ENCODE measurements at regions not wholly inside any gene's neighbourhood (a gene's known extent, or its start where the extent isn't known, plus 50 kb on each side); places are given as distances from the start of the nearest gene placed in this dataset.

GRCh38 chr1:219340796-219341195 is 167.1 kb downstream of the LYPLAL1 start:
- H3K36me3 Mint-ChIP-seq = peaks cover 0 to under 1% of the 10 kb centered on the region in 2 donors
- H3K27ac ChIP-seq (ENCODE audit: low read depth, low read length) = no peak overlapping the region
- H3K27me3 ChIP-seq (ENCODE audit: insufficient read depth, low read length) = no peaks in the 10 kb centered on the region
- no peak overlapping the region for H3K27ac Mint-ChIP-seq
- POLR2A ChIA-PET (ENCODE audit: partially characterized antibody) = no interaction called here
- no peaks in the 10 kb centered on the region for H3K4me1 Mint-ChIP-seq
- H3K4me3 ChIP-seq (ENCODE audit: low read length in 2 of 2) = no peak overlapping the region
- H3K27me3 Mint-ChIP-seq = peaks cover 0 to 3% of the 10 kb centered on the region in 2 donors
- no peaks in the 10 kb centered on the region for H3K36me3 ChIP-seq (ENCODE audit: insufficient read depth, low read length)
- H3K9me3 Mint-ChIP-seq = peaks cover 2 to 19% (median 9%) of the 10 kb centered on the region in 8 donors
- CTCF ChIA-PET (ENCODE audit: partially characterized antibody) = no interaction called here
- DNase-seq = no peak
- peaks cover 0 to 2% of the 10 kb centered on the region in 2 donors for H3K9me3 ChIP-seq (ENCODE audit: control insufficient read depth in 1 of 2, low read length in 2 of 2)
- H3K4me1 ChIP-seq (ENCODE audit: insufficient read depth, low read length) = no peaks in the 10 kb centered on the region
- intact Hi-C loops (cut with micrococcal nuclease) = no loop called here
- H3K4me3 Mint-ChIP-seq = no peak overlapping the region

- Mint-ChIP-seq H3K36me3 (no peaks in the 10 kb centered on the region), H3K27ac (no peak overlapping the region), H3K9me3 (peaks cover 0 to 7% (median 4%) of the 10 kb centered on the region in 8 donors), H3K27me3 (peaks cover 0 to 2% of the 10 kb centered on the region in 2 donors), H3K4me3 (no peak overlapping the region), H3K4me1 (no peaks in the 10 kb centered on the region)
- POLR2A ChIA-PET (ENCODE audit: partially characterized antibody) = no interaction called here
- H3K27me3 ChIP-seq (ENCODE audit: insufficient read depth, low read length) = no peaks in the 10 kb centered on the region
- H3K4me1 ChIP-seq (ENCODE audit: insufficient read depth, low read length) = no peaks in the 10 kb centered on the region
- DNase-seq = no peak
- no peak overlapping the region for H3K4me3 ChIP-seq (ENCODE audit: low read length in 2 of 2)
- H3K9me3 ChIP-seq (ENCODE audit: control insufficient read depth in 1 of 2, low read length in 2 of 2) = no peaks in the 10 kb centered on the region
- H3K27ac ChIP-seq (ENCODE audit: low read depth, low read length) = no peak overlapping the region
- intact Hi-C loops (cut with micrococcal nuclease) = no loop called here
- CTCF ChIA-PET (ENCODE audit: partially characterized antibody) = no interaction called here
- no peaks in the 10 kb centered on the region for H3K36me3 ChIP-seq (ENCODE audit: insufficient read depth, low read length)
These were observed 165.8 kb downstream of the LYPLAL1 start for GRCh38 chr1:219339466-219339865.

- no peak overlapping the region for H3K27ac ChIP-seq (ENCODE audit: low read depth, low read length)
- H3K27me3 ChIP-seq (ENCODE audit: insufficient read depth, low read length) = no peaks in the 10 kb centered on the region
- Mint-ChIP-seq H3K36me3 (no peaks in the 10 kb centered on the region), H3K9me3 (peaks cover 0 to 5% (median 0%) of the 10 kb centered on the region in 8 donors), H3K27ac (no peak overlapping the region), H3K27me3 (no peaks in the 10 kb centered on the region), H3K4me3 (no peak overlapping the region), H3K4me1 (no peaks in the 10 kb centered on the region)
- intact Hi-C loops (cut with micrococcal nuclease) = no loop called here
- ChIA-PET CTCF (ENCODE audit: partially characterized antibody) (no interaction called here), POLR2A (ENCODE audit: partially characterized antibody) (no interaction called here)
- no peaks in the 10 kb centered on the region for H3K36me3 ChIP-seq (ENCODE audit: insufficient read depth, low read length)
- no peak for DNase-seq
- H3K4me1 ChIP-seq (ENCODE audit: insufficient read depth, low read length) = no peaks in the 10 kb centered on the region
- H3K4me3 ChIP-seq (ENCODE audit: low read length in 2 of 2) = no peak overlapping the region
- H3K9me3 ChIP-seq (ENCODE audit: control insufficient read depth in 1 of 2, low read length in 2 of 2) = no peaks in the 10 kb centered on the region
These were observed 163.9 kb downstream of the LYPLAL1 start for GRCh38 chr1:219337588-219337987.

GRCh38 chr1:219333626-219334025 is 159.9 kb downstream of the LYPLAL1 start:
- Histone ChIP-seq H3K27me3 (ENCODE audit: insufficient read depth, low read length) (no peaks in the 10 kb centered on the region), H3K4me1 (ENCODE audit: insufficient read depth, low read length) (no peaks in the 10 kb centered on the region), H3K36me3 (ENCODE audit: insufficient read depth, low read length) (no peaks in the 10 kb centered on the region), H3K27ac (ENCODE audit: low read depth, low read length) (no peak overlapping the region), H3K9me3 (ENCODE audit: control insufficient read depth in 1 of 2, low read length in 2 of 2) (no peaks in the 10 kb centered on the region), H3K4me3 (ENCODE audit: low read length in 2 of 2) (no peak overlapping the region)
- peaks cover 0 to 7% (median 0%) of the 10 kb centered on the region in 8 donors for H3K9me3 Mint-ChIP-seq
- no peaks in the 10 kb centered on the region for H3K27me3 Mint-ChIP-seq
- intact Hi-C loops (cut with micrococcal nuclease) = no loop called here
- no peak overlapping the region for H3K4me3 Mint-ChIP-seq
- CTCF ChIA-PET (ENCODE audit: partially characterized antibody) = no interaction called here
- H3K36me3 Mint-ChIP-seq = no peaks in the 10 kb centered on the region
- DNase-seq = no peak
- POLR2A ChIA-PET (ENCODE audit: partially characterized antibody) = no interaction called here
- no peak overlapping the region for H3K27ac Mint-ChIP-seq
- no peaks in the 10 kb centered on the region for H3K4me1 Mint-ChIP-seq

GRCh38 chr1:219331424-219331823 is 157.7 kb downstream of the LYPLAL1 start:
- ChIA-PET CTCF (ENCODE audit: partially characterized antibody) (no interaction called here), POLR2A (ENCODE audit: partially characterized antibody) (no interaction called here)
- no peaks in the 10 kb centered on the region for H3K36me3 Mint-ChIP-seq
- Histone ChIP-seq H3K27me3 (ENCODE audit: insufficient read depth, low read length) (no peaks in the 10 kb centered on the region), H3K27ac (ENCODE audit: low read depth, low read length) (no peak overlapping the region), H3K4me1 (ENCODE audit: insufficient read depth, low read length) (no peaks in the 10 kb centered on the region), H3K9me3 (ENCODE audit: control insufficient read depth in 1 of 2, low read length in 2 of 2) (no peaks in the 10 kb centered on the region), H3K36me3 (ENCODE audit: insufficient read depth, low read length) (no peaks in the 10 kb centered on the region), H3K4me3 (ENCODE audit: low read length in 2 of 2) (no peak overlapping the region)
- H3K4me3 Mint-ChIP-seq = no peak overlapping the region
- no peaks in the 10 kb centered on the region for H3K27me3 Mint-ChIP-seq
- DNase-seq = no peak
- H3K9me3 Mint-ChIP-seq = peaks cover 0 to 22% (median 8%) of the 10 kb centered on the region in 8 donors
- intact Hi-C loops (cut with micrococcal nuclease) = no loop called here
- H3K27ac Mint-ChIP-seq = no peak overlapping the region
- no peaks in the 10 kb centered on the region for H3K4me1 Mint-ChIP-seq

- H3K4me1 Mint-ChIP-seq = no peaks in the 10 kb centered on the region
- ChIA-PET POLR2A (ENCODE audit: partially characterized antibody) (no interaction called here), CTCF (ENCODE audit: partially characterized antibody) (no interaction called here)
- H3K27me3 Mint-ChIP-seq = no peaks in the 10 kb centered on the region
- no peak overlapping the region for H3K27ac ChIP-seq (ENCODE audit: low read depth, low read length)
- H3K4me3 Mint-ChIP-seq = no peak overlapping the region
- H3K4me3 ChIP-seq (ENCODE audit: low read length in 2 of 2) = no peak overlapping the region
- intact Hi-C loops (cut with micrococcal nuclease) = no loop called here
- H3K9me3 ChIP-seq (ENCODE audit: control insufficient read depth in 1 of 2, low read length in 2 of 2) = no peaks in the 10 kb centered on the region
- no peaks in the 10 kb centered on the region for H3K4me1 ChIP-seq (ENCODE audit: insufficient read depth, low read length)
- no peaks in the 10 kb centered on the region for H3K36me3 Mint-ChIP-seq
- H3K9me3 Mint-ChIP-seq = peaks cover 0 to 22% (median 8%) of the 10 kb centered on the region in 8 donors
- no peaks in the 10 kb centered on the region for H3K27me3 ChIP-seq (ENCODE audit: insufficient read depth, low read length)
- DNase-seq = no peak
- H3K36me3 ChIP-seq (ENCODE audit: insufficient read depth, low read length) = no peaks in the 10 kb centered on the region
- H3K27ac Mint-ChIP-seq = no peak overlapping the region
These were observed 157.0 kb downstream of the LYPLAL1 start for GRCh38 chr1:219330669-219331068.

GRCh38 chr1:219330001-219330400 is 156.3 kb downstream of the LYPLAL1 start:
- CTCF ChIA-PET (ENCODE audit: partially characterized antibody) = no interaction called here
- Mint-ChIP-seq H3K4me3 (no peak overlapping the region), H3K36me3 (no peaks in the 10 kb centered on the region), H3K4me1 (no peaks in the 10 kb centered on the region), H3K27ac (no peak overlapping the region), H3K27me3 (no peaks in the 10 kb centered on the region), H3K9me3 (peaks cover 0 to 22% (median 8%) of the 10 kb centered on the region in 8 donors)
- POLR2A ChIA-PET (ENCODE audit: partially characterized antibody) = no interaction called here
- no peaks in the 10 kb centered on the region for H3K4me1 ChIP-seq (ENCODE audit: insufficient read depth, low read length)
- H3K27ac ChIP-seq (ENCODE audit: low read depth, low read length) = no peak overlapping the region
- intact Hi-C loops (cut with micrococcal nuclease) = no loop called here
- no peaks in the 10 kb centered on the region for H3K36me3 ChIP-seq (ENCODE audit: insufficient read depth, low read length)
- H3K4me3 ChIP-seq (ENCODE audit: low read length in 2 of 2) = no peak overlapping the region
- no peaks in the 10 kb centered on the region for H3K27me3 ChIP-seq (ENCODE audit: insufficient read depth, low read length)
- H3K9me3 ChIP-seq (ENCODE audit: control insufficient read depth in 1 of 2, low read length in 2 of 2) = no peaks in the 10 kb centered on the region
- DNase-seq = no peak

- no peaks in the 10 kb centered on the region for H3K27me3 Mint-ChIP-seq
- POLR2A ChIA-PET (ENCODE audit: partially characterized antibody) = no interaction called here
- H3K4me3 Mint-ChIP-seq = no peak overlapping the region
- no peak overlapping the region for H3K27ac Mint-ChIP-seq
- intact Hi-C loops (cut with micrococcal nuclease) = no loop called here
- no peaks in the 10 kb centered on the region for H3K9me3 ChIP-seq (ENCODE audit: control insufficient read depth in 1 of 2, low read length in 2 of 2)
- no peak for DNase-seq
- no peaks in the 10 kb centered on the region for H3K4me1 ChIP-seq (ENCODE audit: insufficient read depth, low read length)
- no peaks in the 10 kb centered on the region for H3K27me3 ChIP-seq (ENCODE audit: insufficient read depth, low read length)
- no peak overlapping the region for H3K4me3 ChIP-seq (ENCODE audit: low read length in 2 of 2)
- no peak overlapping the region for H3K27ac ChIP-seq (ENCODE audit: low read depth, low read length)
- CTCF ChIA-PET (ENCODE audit: partially characterized antibody) = no interaction called here
- no peaks in the 10 kb centered on the region for H3K4me1 Mint-ChIP-seq
- H3K36me3 Mint-ChIP-seq = no peaks in the 10 kb centered on the region
- H3K36me3 ChIP-seq (ENCODE audit: insufficient read depth, low read length) = no peaks in the 10 kb centered on the region
- H3K9me3 Mint-ChIP-seq = peaks cover 0 to 22% (median 8%) of the 10 kb centered on the region in 8 donors
These were observed 155.9 kb downstream of the LYPLAL1 start for GRCh38 chr1:219329578-219329977.
